Caco-2 (cell line): ENCODE measurements at regions not wholly inside any gene's neighbourhood (a gene's known extent, or its start where the extent isn't known, plus 50 kb on each side); places are given as distances from the start of the nearest gene placed in this dataset.

ENCODE experiments used
- BruUV-seq: library from RNA; stranded (reverse); fragments of 400-500 nt; replicated peaks from 2 replicates; lab custom pipeline; 2021; lab: Mats Ljungman, UMichigan
- CTCF ChIA-PET: fragments of 300-600 bp; sonication (Branson Sonifier 250); formaldehyde crosslinking; loops from one replicate; lab custom pipeline; 2022; ENCODE audit warnings: antibody characterized with exemption; lab: Charles Lee
- POLR2A ChIA-PET: fragments of 300-600 bp; sonication (Branson Sonifier 250); formaldehyde crosslinking; loops from one replicate; lab custom pipeline; 2022; ENCODE audit warnings: antibody characterized with exemption; lab: Charles Lee
- DNase-seq, 2 experiments: peaks; one replicate each; pipeline versions ENCODE4 v3.0.0 to v3.0.0-alpha.2; 2020 to 2022
- H3K27me3 ChIP-seq: replicated peaks from 2 replicates; pipeline ENCODE4 v1.6.0; 2011; ENCODE audit warnings: low read length; ENCODE audit not compliant: control insufficient read depth, insufficient read depth
- H3K36me3 ChIP-seq: 2 replicates; pipeline ENCODE4 v1.5.1; 2011; ENCODE audit warnings: low read length; ENCODE audit not compliant: control insufficient read depth, insufficient read depth
- H3K4me1 ChIP-seq: fragments of 250-450 bp; sonication (Bioruptor Pico); 2 replicates; pipeline ENCODE4 v1.5.1; 2020; ENCODE audit warnings: mild to moderate bottlenecking
- H3K4me3 ChIP-seq: 2 replicates; pipeline ENCODE4 v1.5.1; 2011; ENCODE audit warnings: low read depth, mild to moderate bottlenecking, control low read depth, low read length
- H3K9me3 ChIP-seq: fragments of 250-450 bp; sonication (Bioruptor Pico); 2 replicates; pipeline ENCODE4 v1.5.1; 2020; ENCODE audit warnings: mild to moderate bottlenecking, moderate library complexity
- H3K27ac Mint-ChIP-seq: one replicate; pipeline ENCODE4 v1.8.0; 2022; ENCODE audit warnings: mixed read lengths; ENCODE audit not compliant: unreplicated experiment
- H3K27me3 Mint-ChIP-seq: one replicate; pipeline ENCODE4 v1.8.0; 2022; ENCODE audit warnings: mixed read lengths; ENCODE audit not compliant: insufficient read depth, unreplicated experiment
- H3K36me3 Mint-ChIP-seq: one replicate; pipeline ENCODE4 v1.8.0; 2022; ENCODE audit warnings: mild to moderate bottlenecking, mixed read lengths; ENCODE audit not compliant: insufficient read depth, unreplicated experiment
- H3K4me1 Mint-ChIP-seq: one replicate; pipeline ENCODE4 v1.8.0; 2022; ENCODE audit warnings: low read depth, mixed read lengths; ENCODE audit not compliant: unreplicated experiment
- H3K4me3 Mint-ChIP-seq: one replicate; pipeline ENCODE4 v1.8.0; 2022; ENCODE audit warnings: mild to moderate bottlenecking, moderate library complexity, mixed read lengths; ENCODE audit not compliant: unreplicated experiment
- H3K9me3 Mint-ChIP-seq: one replicate; pipeline ENCODE4 v1.8.0; 2022; ENCODE audit warnings: mixed read lengths; ENCODE audit not compliant: unreplicated experiment
- intact Hi-C: fragments of 100-400 bp; cut with micrococcal nuclease; formaldehyde crosslinking; loops from one replicate; pipeline ENCODE4 v1.10.0; 2022; ENCODE audit not compliant: unreplicated experiment
- TF ChIP-seq, protein P1 (sequence below), 2 experiments: fragments of 200-600 bp in 1 of 2; IDR thresholded peaks; 1 replicate in 1 of 2; 2 replicates in 1 of 2; pipeline versions ENCODE4 v1.5.1 to v1.8.0; 2011 to 2022; ENCODE audit warnings: antibody characterized with exemption in 1 of 2, control low read depth in 1 of 2, inconsistent platforms in 1 of 2, low read depth in 1 of 2, low read length in 1 of 2, mild to moderate bottlenecking in 1 of 2, moderate library complexity in 1 of 2; ENCODE audit not compliant: insufficient read depth in 1 of 2, severe bottlenecking in 1 of 2, unreplicated experiment in 1 of 2

GRCh38 chr1:60886090-60886489 lies 196.3 kb upstream of the NFIA start:
- no peaks in the 10 kb centered on the region for H3K4me1 Mint-ChIP-seq

GRCh38 chr1:60880202-60880601 lies 202.2 kb upstream of the NFIA start:
- DNase-seq: no peak
- Mint-ChIP-seq H3K27me3 (no peaks in the 10 kb centered on the region), H3K4me1 (no peaks in the 10 kb centered on the region), H3K27ac (no peak overlapping the region), H3K9me3 (no peaks in the 10 kb centered on the region), H3K36me3 (no peaks in the 10 kb centered on the region), H3K4me3 (no peak overlapping the region)
- TF ChIP-seq, protein P1, sequence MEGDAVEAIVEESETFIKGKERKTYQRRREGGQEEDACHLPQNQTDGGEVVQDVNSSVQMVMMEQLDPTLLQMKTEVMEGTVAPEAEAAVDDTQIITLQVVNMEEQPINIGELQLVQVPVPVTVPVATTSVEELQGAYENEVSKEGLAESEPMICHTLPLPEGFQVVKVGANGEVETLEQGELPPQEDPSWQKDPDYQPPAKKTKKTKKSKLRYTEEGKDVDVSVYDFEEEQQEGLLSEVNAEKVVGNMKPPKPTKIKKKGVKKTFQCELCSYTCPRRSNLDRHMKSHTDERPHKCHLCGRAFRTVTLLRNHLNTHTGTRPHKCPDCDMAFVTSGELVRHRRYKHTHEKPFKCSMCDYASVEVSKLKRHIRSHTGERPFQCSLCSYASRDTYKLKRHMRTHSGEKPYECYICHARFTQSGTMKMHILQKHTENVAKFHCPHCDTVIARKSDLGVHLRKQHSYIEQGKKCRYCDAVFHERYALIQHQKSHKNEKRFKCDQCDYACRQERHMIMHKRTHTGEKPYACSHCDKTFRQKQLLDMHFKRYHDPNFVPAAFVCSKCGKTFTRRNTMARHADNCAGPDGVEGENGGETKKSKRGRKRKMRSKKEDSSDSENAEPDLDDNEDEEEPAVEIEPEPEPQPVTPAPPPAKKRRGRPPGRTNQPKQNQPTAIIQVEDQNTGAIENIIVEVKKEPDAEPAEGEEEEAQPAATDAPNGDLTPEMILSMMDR (IDR thresholded peaks at IDR 0.05; ENCODE audit: insufficient read depth in 1 of 2, low read depth in 1 of 2, low read length in 1 of 2, severe bottlenecking in 1 of 2, unreplicated experiment in 1 of 2): no peak
- Histone ChIP-seq H3K36me3 (no peaks in the 10 kb centered on the region), H3K4me1 (no peaks in the 10 kb centered on the region), H3K9me3 (no peaks in the 10 kb centered on the region), H3K4me3 (no peak overlapping the region), H3K27me3 (no peaks in the 10 kb centered on the region)
- intact Hi-C loops: no loop called here
- ChIA-PET CTCF (no interaction called here), POLR2A (no interaction called here)
- no TSS peak for BruUV-seq

More at GRCh38 chr1:60886090-60886489, 196.3 kb upstream of the NFIA start:
- CTCF ChIA-PET: no interaction called here
- no peaks in the 10 kb centered on the region for H3K27me3 ChIP-seq
- intact Hi-C loops: no loop called here
- H3K36me3 ChIP-seq: no peaks in the 10 kb centered on the region
- TF ChIP-seq, protein P1 (IDR thresholded peaks at IDR 0.05; ENCODE audit: insufficient read depth in 1 of 2, low read depth in 1 of 2, low read length in 1 of 2, severe bottlenecking in 1 of 2, unreplicated experiment in 1 of 2): no peak
- H3K4me1 ChIP-seq: no peaks in the 10 kb centered on the region
- no peak overlapping the region for H3K4me3 ChIP-seq
- peaks cover 4% of the 10 kb centered on the region for H3K27me3 Mint-ChIP-seq
- H3K9me3 ChIP-seq: no peaks in the 10 kb centered on the region
- H3K4me3 Mint-ChIP-seq: no peak overlapping the region
- POLR2A ChIA-PET: no interaction called here
- no peak for DNase-seq
- no peak overlapping the region for H3K27ac Mint-ChIP-seq
- BruUV-seq: no TSS peak
- no peaks in the 10 kb centered on the region for H3K9me3 Mint-ChIP-seq
- no peaks in the 10 kb centered on the region for H3K36me3 Mint-ChIP-seq

GRCh38 chr1:60878323-60878722 lies 204.0 kb upstream of the NFIA start:
- Mint-ChIP-seq H3K27me3 (no peaks in the 10 kb centered on the region), H3K27ac (no peak overlapping the region), H3K9me3 (no peaks in the 10 kb centered on the region), H3K4me3 (no peak overlapping the region), H3K36me3 (no peaks in the 10 kb centered on the region), H3K4me1 (no peaks in the 10 kb centered on the region)
- intact Hi-C loops: no loop called here
- no peaks in the 10 kb centered on the region for H3K27me3 ChIP-seq
- BruUV-seq: no TSS peak
- TF ChIP-seq, protein P1 (IDR thresholded peaks at IDR 0.05; ENCODE audit: insufficient read depth in 1 of 2, low read depth in 1 of 2, low read length in 1 of 2, severe bottlenecking in 1 of 2, unreplicated experiment in 1 of 2): no peak
- H3K4me1 ChIP-seq: no peaks in the 10 kb centered on the region
- no peaks in the 10 kb centered on the region for H3K36me3 ChIP-seq
- no peak overlapping the region for H3K4me3 ChIP-seq
- H3K9me3 ChIP-seq: no peaks in the 10 kb centered on the region
- no peak for DNase-seq
- ChIA-PET CTCF (no interaction called here), POLR2A (no interaction called here)
